Spleen (tissue), 7 donors: ENCODE measurements at regions not wholly inside any gene's neighbourhood (a gene's known extent, or its start where the extent isn't known, plus 50 kb on each side); places are given as distances from the start of the nearest gene placed in this dataset.

ENCODE experiments used
- CTCF ChIP-seq, 11 experiments: fragments of 200-600 bp in 7 of 11; fragments of 450-650 bp in 4 of 11; sonication (generic) in 4 of 11; IDR thresholded peaks in 8 of 11; conservative IDR thresholded peaks in 3 of 11; 1 replicate in 7 of 11; 2 replicates in 4 of 11; pipeline versions ENCODE4 v1.4.0 to v1.8.0; 2016 to 2021; ENCODE audit warnings: antibody characterized with exemption in 11 of 11, inconsistent platforms in 4 of 11, mild to moderate bottlenecking in 1 of 11
- POLR2A ChIP-seq, 3 donors: fragments of 450-650 bp; IDR thresholded peaks; one replicate each; pipeline ENCODE4 v1.5.1; 2017; ENCODE audit warnings: antibody characterized with exemption in 3 of 3, mild to moderate bottlenecking in 1 of 3
- donor health status: DM: no; HTN: no; CAD: no; lungs with moderate emphysema.
- donor health status: DM: no; HTN: no; CAD: no.
- donor health status: DM: no; HTN: no; CAD: no.

GRCh38 chr2:175518206-175518605, 336.7 kb upstream of the ATP5MC3 start:
- TF ChIP-seq POLR2A (IDR thresholded peaks at IDR 0.05) (no peak), CTCF (IDR thresholded peaks at IDR 0.05 in 8 of 11, conservative IDR thresholded peaks at IDR 0.05 in 3 of 11) (no peak)
